Neutrophil (primary cell): ENCODE measurements at regions not wholly inside any gene's neighbourhood (a gene's known extent, or its start where the extent isn't known, plus 50 kb on each side); places are given as distances from the start of the nearest gene placed in this dataset.

ENCODE experiments used
- H3K27ac ChIP-seq: fragments of 200-600 bp; sonication (generic); 2 replicates; pipeline ENCODE4 v1.5.1; 2016; ENCODE audit warnings: mild to moderate bottlenecking, moderate library complexity
- H3K27me3 ChIP-seq: fragments of 200-600 bp; sonication (generic); 2 replicates; pipeline ENCODE4 v1.6.0; 2016; ENCODE audit warnings: mild to moderate bottlenecking
- H3K36me3 ChIP-seq: fragments of 200-600 bp; sonication (generic); 2 replicates; pipeline ENCODE4 v1.5.1; 2017
- H3K4me1 ChIP-seq, 2 experiments: fragments of 200-600 bp in 1 of 2; sonication (generic) in 1 of 2; 1 replicate in 1 of 2; 2 replicates in 1 of 2; pipeline versions ENCODE4 v1.5.1 to v1.6.1; 2013 to 2016; ENCODE audit warnings: low read depth in 1 of 2, low read length in 1 of 2, mild to moderate bottlenecking in 1 of 2, moderate library complexity in 1 of 2; ENCODE audit not compliant: control insufficient read depth in 1 of 2, insufficient read depth in 1 of 2
- H3K4me3 ChIP-seq, 2 experiments: fragments of 200-600 bp in 1 of 2; sonication (generic) in 1 of 2; 1 replicate in 1 of 2; 2 replicates in 1 of 2; pipeline ENCODE4 v1.5.1; 2013 to 2016; ENCODE audit warnings: low read depth in 1 of 2, low read length in 1 of 2, mild to moderate bottlenecking in 1 of 2, moderate library complexity in 1 of 2
- H3K9me3 ChIP-seq: fragments of 200-600 bp; sonication (generic); 2 replicates; pipeline ENCODE4 v1.5.1; 2016
- TF ChIP-seq, protein P1 (sequence below): fragments of 200-600 bp; sonication (generic); IDR thresholded peaks from 2 replicates; pipeline ENCODE4 v1.5.1; 2016; ENCODE audit warnings: antibody characterized with exemption

DNA sequence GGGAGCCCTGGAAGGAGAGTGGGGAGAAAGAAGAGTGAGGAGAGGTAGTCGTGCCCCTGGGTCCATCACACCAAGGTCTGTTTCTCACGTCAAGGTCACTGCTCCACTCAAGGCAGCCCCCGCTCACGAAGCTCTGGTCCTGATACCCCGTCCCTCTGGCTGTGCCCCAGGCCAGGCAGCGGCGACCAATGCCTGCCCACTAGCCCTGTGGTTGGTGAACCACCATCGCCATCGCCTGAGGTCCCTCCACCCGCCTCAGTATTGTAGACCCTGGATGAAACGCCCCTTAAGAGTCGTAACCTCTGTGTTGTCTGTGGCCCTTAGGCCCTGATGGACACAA, 378.3 kb upstream of the MYT1L start:
- no peaks in the 10 kb centered on the region for H3K36me3 ChIP-seq
- H3K9me3 ChIP-seq, result no peaks in the 10 kb centered on the region
- H3K27ac ChIP-seq, result no peak overlapping the region
- peaks cover 11% of the 10 kb centered on the region for H3K27me3 ChIP-seq
- TF ChIP-seq, protein P1, sequence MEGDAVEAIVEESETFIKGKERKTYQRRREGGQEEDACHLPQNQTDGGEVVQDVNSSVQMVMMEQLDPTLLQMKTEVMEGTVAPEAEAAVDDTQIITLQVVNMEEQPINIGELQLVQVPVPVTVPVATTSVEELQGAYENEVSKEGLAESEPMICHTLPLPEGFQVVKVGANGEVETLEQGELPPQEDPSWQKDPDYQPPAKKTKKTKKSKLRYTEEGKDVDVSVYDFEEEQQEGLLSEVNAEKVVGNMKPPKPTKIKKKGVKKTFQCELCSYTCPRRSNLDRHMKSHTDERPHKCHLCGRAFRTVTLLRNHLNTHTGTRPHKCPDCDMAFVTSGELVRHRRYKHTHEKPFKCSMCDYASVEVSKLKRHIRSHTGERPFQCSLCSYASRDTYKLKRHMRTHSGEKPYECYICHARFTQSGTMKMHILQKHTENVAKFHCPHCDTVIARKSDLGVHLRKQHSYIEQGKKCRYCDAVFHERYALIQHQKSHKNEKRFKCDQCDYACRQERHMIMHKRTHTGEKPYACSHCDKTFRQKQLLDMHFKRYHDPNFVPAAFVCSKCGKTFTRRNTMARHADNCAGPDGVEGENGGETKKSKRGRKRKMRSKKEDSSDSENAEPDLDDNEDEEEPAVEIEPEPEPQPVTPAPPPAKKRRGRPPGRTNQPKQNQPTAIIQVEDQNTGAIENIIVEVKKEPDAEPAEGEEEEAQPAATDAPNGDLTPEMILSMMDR, result no peak
- H3K4me1 ChIP-seq, result peaks cover 44 to 46% of the 10 kb centered on the region in 2 experiments
- no peak overlapping the region for H3K4me3 ChIP-seq

DNA sequence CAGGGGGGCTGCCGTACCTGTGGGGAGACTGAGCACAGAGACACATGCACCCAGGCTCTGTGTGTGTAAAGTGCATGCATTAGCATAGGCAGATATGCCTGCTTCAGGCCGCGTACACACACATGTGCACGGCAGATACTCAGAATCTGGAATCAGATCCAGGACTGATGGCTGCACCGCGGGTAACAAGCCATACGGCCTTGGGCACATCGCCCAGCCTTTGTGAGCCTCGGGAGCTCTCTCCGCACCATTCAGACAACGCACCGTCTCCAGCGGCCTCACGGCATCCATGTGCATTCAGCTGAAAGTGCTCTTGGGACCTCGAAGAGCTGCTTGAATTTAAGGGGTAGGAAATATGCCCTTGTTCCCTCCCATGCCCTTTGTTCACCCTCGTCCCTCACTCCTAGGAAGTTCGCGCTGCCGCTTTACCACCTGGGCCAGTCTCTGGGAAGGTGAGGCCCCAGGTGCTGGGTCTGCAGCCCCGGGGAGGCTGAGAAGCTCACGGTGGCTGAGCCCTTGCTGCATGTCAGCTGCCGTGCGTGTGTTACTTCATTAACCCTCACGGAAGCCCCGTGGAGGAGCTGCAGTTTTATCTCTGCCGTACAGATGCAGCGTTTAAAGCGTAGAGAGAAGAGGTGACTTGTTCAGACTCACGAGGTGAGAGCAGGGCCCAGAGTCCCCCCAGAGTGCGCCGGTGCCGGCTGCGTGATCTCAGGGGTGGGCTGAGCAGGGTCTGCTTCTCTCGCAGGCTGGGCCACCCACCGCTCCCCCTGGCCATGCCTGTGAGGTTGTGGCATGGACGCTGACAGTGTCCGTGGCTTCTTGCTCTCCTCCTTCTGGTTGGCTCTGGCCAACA, 377.7 kb upstream of the MYT1L start:
- no peaks in the 10 kb centered on the region for H3K9me3 ChIP-seq
- TF ChIP-seq, protein P1, result no peak
- H3K36me3 ChIP-seq, result no peaks in the 10 kb centered on the region
- peaks cover 11% of the 10 kb centered on the region for H3K27me3 ChIP-seq
- H3K27ac ChIP-seq, result no peak overlapping the region
- H3K4me3 ChIP-seq, result no peak overlapping the region
- peaks cover 44 to 46% of the 10 kb centered on the region in 2 experiments for H3K4me1 ChIP-seq

DNA sequence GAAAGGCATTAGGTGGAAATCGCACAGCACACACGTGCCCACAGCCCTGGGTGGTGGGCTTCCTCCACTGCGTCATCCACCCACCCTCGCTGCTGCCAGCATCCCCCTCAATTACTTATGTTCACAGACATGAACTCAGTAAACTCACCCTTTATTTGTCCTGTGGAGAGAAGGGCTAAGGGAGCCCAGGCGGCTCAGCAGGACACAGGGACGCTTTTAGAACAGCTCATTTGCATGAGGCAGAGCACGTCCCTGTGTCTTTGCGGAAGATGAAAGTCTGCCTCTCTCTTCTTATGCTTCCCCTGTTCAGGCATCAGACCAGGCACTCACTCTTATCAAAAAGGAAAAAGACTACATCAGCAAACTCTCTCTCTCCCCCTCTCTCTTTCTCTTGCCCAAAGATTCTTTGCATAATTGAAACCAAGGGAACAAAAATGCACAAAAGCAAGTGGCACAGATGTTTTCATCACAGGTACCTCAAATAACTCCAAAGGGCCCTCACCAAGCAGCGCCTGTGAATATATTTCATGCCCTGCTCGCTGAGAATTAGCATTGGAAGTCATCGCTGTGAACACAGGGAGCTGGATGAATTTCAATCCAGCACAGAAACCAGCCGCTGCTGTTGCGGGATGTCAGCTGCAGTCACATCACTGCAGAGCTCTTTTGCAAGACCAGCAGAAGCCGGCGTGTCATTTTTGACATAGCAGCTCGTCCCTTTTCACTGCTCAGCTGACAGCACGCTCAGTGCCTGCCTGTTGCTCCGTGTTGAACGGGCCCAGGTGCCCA, 376.3 kb upstream of the MYT1L start:
- Histone ChIP-seq H3K4me3 (no peak overlapping the region), H3K36me3 (no peaks in the 10 kb centered on the region), H3K27me3 (peaks cover 11% of the 10 kb centered on the region), H3K27ac (peak overlapping the region; percentile 4), H3K9me3 (no peaks in the 10 kb centered on the region), H3K4me1 (peaks cover 48 to 51% of the 10 kb centered on the region in 2 experiments)
- TF ChIP-seq, protein P1, result no peak

DNA sequence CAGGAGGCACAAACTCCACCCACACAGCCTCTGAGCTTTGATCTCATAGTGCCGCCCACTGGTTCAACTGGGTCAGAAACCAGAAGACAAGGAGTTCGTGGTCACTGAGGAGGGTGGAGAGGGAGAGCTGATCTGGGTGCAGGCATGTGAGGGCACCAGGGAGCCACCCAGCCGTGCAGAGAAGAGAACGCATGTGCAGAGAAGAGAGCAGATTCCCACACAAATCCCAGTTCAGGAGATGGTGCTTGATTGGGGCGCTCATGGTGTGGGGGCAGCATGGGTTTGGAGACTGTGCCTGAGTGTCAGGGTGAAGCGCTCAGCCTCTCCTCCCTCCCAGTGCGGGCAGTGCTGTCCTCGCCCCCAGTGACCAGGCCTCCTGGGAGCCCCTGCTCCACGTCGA, 375.2 kb upstream of the MYT1L start:
- Histone ChIP-seq H3K4me3 (no peak overlapping the region), H3K36me3 (no peaks in the 10 kb centered on the region), H3K27me3 (peaks cover 2% of the 10 kb centered on the region), H3K4me1 (peaks cover 48 to 51% of the 10 kb centered on the region in 2 experiments), H3K9me3 (no peaks in the 10 kb centered on the region), H3K27ac (peak overlapping the region; percentile 90)
- TF ChIP-seq, protein P1, result no peak

DNA sequence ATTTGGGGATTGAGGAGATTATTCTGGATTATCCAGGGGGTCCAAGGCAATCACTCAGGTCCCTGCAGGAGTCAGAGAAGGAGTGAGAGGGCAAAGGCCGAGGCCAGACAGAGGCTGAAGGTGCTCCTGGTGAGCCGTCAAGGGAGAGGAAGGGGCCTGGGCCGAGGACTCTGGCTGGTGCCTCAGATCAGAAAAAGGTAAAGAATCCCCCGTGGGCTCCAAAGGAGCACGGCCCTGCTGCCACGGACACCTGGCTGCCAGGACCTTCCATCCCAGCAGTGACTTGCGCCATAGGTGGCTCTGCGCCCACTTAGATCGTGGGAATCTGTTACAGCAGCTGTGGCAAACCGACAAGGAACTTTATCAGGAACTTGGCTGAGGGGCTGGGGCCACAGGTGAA, 374.8 kb upstream of the MYT1L start:
- no peaks in the 10 kb centered on the region for H3K36me3 ChIP-seq

More for the DNA sequence above, 374.8 kb upstream of the MYT1L start:
- Histone ChIP-seq H3K4me3 (no peak overlapping the region), H3K9me3 (no peaks in the 10 kb centered on the region), H3K27ac (peak overlapping the region; percentile 90), H3K4me1 (peaks cover 48 to 51% of the 10 kb centered on the region in 2 experiments), H3K27me3 (no peaks in the 10 kb centered on the region)
- TF ChIP-seq, protein P1, result no peak
